WTC11 (cell line): ENCODE measurements at regions not wholly inside any gene's neighbourhood (a gene's known extent, or its start where the extent isn't known, plus 50 kb on each side); places are given as distances from the start of the nearest gene placed in this dataset.

Experiments used
- ATAC-seq: fragments of 200-7000 bp; cut with Tn5 transposase; 2 replicates; pipeline ENCODE4 v1.10.0; 2021; ENCODE audit warnings: mild to moderate bottlenecking, moderate library complexity
- CTCF ChIA-PET: fragments of 300-600 bp; sonication (Branson Sonifier 250); formaldehyde crosslinking; loops from one replicate; lab custom pipeline; 2021; ENCODE audit warnings: antibody characterized with exemption; lab: Charles Lee
- POLR2A ChIA-PET: fragments of 350-600 bp; sonication (Branson Sonifier 250); formaldehyde crosslinking; loops from one replicate; lab custom pipeline; 2021; ENCODE audit warnings: antibody characterized with exemption; lab: Charles Lee
- DNase-seq: peaks from one replicate; pipeline ENCODE4 v3.0.0; 2021; ENCODE audit warnings: low spot score
- H3K27ac Mint-ChIP-seq: 2 replicates; pipeline ENCODE4 v1.8.0; 2021; ENCODE audit warnings: mixed read lengths
- H3K27me3 Mint-ChIP-seq: 2 replicates; pipeline ENCODE4 v1.8.0; 2021; ENCODE audit warnings: low read depth, mild to moderate bottlenecking, moderate library complexity, mixed read lengths
- H3K36me3 Mint-ChIP-seq: 2 replicates; pipeline ENCODE4 v1.8.0; 2021; ENCODE audit warnings: mixed read lengths
- H3K4me1 Mint-ChIP-seq: 2 replicates; pipeline ENCODE4 v1.8.0; 2022; ENCODE audit warnings: mixed read lengths
- H3K4me3 Mint-ChIP-seq: 2 replicates; pipeline ENCODE4 v1.8.0; 2021; ENCODE audit warnings: mild to moderate bottlenecking, moderate library complexity, mixed read lengths
- H3K9me3 Mint-ChIP-seq: 2 replicates; pipeline ENCODE4 v1.8.0; 2021; ENCODE audit warnings: mixed read lengths
- E2F5 ChIP-seq: sonication (generic); formaldehyde crosslinking; IDR thresholded peaks from 2 replicates; pipeline ENCODE4 v1.8.1; 2022; ENCODE audit warnings: mild to moderate bottlenecking, moderate library complexity, missing genetic modification reagents
- GRHL2 ChIP-seq: fragments of 250-450 bp; sonication (Bioruptor Pico); IDR thresholded peaks from 2 replicates; pipeline ENCODE4 v1.8.0; 2022; ENCODE audit warnings: mild to moderate bottlenecking, moderate library complexity; ENCODE audit not compliant: insufficient replicate concordance, severe bottlenecking
- HMGA2 ChIP-seq: fragments of 250-450 bp; sonication (Bioruptor Pico); IDR thresholded peaks from 2 replicates; pipeline ENCODE4 v1.4.0; 2021; ENCODE audit warnings: mild to moderate bottlenecking, moderate library complexity
- JAZF1 ChIP-seq: fragments of 250-450 bp; sonication (Bioruptor Pico); IDR thresholded peaks from 2 replicates; pipeline ENCODE4 v1.9.0; 2021; ENCODE audit warnings: moderate library complexity, mild to moderate bottlenecking, inconsistent platforms
- NFATC4 ChIP-seq: fragments of 250-450 bp; sonication (Bioruptor Pico); IDR thresholded peaks from 2 replicates; pipeline ENCODE4 v1.9.0; 2021; ENCODE audit warnings: mild to moderate bottlenecking
- NFE2L1 ChIP-seq: sonication (generic); formaldehyde crosslinking; IDR thresholded peaks from 2 replicates; pipeline ENCODE4 v1.8.1; 2023; ENCODE audit warnings: missing genetic modification reagents
- NFYB ChIP-seq: sonication (generic); formaldehyde crosslinking; conservative IDR thresholded peaks from 2 replicates; pipeline ENCODE4 v1.8.0; 2022; ENCODE audit warnings: low read depth, missing genetic modification reagents
- TEAD1 ChIP-seq: sonication (generic); formaldehyde crosslinking; IDR thresholded peaks from 2 replicates; pipeline ENCODE4 v1.8.0; 2022; ENCODE audit warnings: mild to moderate bottlenecking, missing genetic modification reagents
- ZNF317 ChIP-seq: sonication (generic); formaldehyde crosslinking; IDR thresholded peaks from 2 replicates; pipeline ENCODE4 v1.8.1; 2023; ENCODE audit warnings: low read depth, mild to moderate bottlenecking, moderate library complexity, missing genetic modification reagents, borderline replicate concordance
- TF ChIP-seq, protein P1 (sequence below): sonication (generic); formaldehyde crosslinking; IDR thresholded peaks from 2 replicates; pipeline ENCODE4 v1.8.0; 2022; ENCODE audit warnings: missing genetic modification reagents
- TF ChIP-seq, protein P2 (sequence below): sonication (generic); formaldehyde crosslinking; IDR thresholded peaks from 2 replicates; pipeline ENCODE4 v1.8.1; 2022; ENCODE audit warnings: low read depth, mild to moderate bottlenecking, moderate library complexity, missing genetic modification reagents, borderline replicate concordance

- TF ChIP-seq, protein P1, sequence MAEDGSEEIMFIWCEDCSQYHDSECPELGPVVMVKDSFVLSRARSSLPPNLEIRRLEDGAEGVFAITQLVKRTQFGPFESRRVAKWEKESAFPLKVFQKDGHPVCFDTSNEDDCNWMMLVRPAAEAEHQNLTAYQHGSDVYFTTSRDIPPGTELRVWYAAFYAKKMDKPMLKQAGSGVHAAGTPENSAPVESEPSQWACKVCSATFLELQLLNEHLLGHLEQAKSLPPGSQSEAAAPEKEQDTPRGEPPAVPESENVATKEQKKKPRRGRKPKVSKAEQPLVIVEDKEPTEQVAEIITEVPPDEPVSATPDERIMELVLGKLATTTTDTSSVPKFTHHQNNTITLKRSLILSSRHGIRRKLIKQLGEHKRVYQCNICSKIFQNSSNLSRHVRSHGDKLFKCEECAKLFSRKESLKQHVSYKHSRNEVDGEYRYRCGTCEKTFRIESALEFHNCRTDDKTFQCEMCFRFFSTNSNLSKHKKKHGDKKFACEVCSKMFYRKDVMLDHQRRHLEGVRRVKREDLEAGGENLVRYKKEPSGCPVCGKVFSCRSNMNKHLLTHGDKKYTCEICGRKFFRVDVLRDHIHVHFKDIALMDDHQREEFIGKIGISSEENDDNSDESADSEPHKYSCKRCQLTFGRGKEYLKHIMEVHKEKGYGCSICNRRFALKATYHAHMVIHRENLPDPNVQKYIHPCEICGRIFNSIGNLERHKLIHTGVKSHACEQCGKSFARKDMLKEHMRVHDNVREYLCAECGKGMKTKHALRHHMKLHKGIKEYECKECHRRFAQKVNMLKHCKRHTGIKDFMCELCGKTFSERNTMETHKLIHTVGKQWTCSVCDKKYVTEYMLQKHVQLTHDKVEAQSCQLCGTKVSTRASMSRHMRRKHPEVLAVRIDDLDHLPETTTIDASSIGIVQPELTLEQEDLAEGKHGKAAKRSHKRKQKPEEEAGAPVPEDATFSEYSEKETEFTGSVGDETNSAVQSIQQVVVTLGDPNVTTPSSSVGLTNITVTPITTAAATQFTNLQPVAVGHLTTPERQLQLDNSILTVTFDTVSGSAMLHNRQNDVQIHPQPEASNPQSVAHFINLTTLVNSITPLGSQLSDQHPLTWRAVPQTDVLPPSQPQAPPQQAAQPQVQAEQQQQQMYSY: no peak
- TF ChIP-seq NFYB (CRISPR knock-in tag) (no peak), JAZF1 (CRISPR knock-in tag) (no peak), TEAD1 (CRISPR knock-in tag) (no peak)
Observed at GRCh38 chr22:44409211-44409973, 88.6 kb downstream of the RTL6 start (continued).

DNA sequence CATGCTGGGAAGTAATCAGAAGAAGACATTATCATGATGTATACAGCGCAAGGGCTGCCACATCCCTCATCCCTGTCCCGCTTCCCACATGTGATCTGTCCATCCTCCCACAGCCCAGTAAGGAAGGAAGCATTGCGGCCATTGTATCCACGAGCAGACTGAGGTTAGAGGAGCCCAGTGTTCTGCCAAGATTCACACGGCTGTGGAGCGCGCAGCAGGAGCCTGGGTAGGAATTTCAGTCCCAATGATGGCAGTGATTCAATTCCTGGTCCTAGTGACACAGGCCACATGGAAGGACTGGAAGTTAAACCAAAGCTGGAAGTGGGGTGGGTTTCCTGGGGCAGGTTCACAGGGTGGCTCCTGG lies 89.2 kb downstream of the RTL6 start:
- Mint-ChIP-seq H3K27ac (no peak overlapping the region), H3K27me3 (no peaks in the 10 kb centered on the region), H3K9me3 (no peaks in the 10 kb centered on the region), H3K4me1 (peaks cover 17% of the 10 kb centered on the region), H3K36me3 (no peaks in the 10 kb centered on the region), H3K4me3 (no peak overlapping the region)
- POLR2A ChIA-PET: no interaction called here
- ATAC-seq (no peak), DNase-seq (no peak)
- CTCF ChIA-PET: no interaction called here
- no peak for TF ChIP-seq HMGA2 (CRISPR knock-in tag)
- no peak for TF ChIP-seq NFE2L1
- no peak for TF ChIP-seq JAZF1 (CRISPR knock-in tag)

GRCh38 chr22:44407987-44408828 lies 89.8 kb downstream of the RTL6 start:
- no peak overlapping the region for H3K27ac Mint-ChIP-seq
- H3K36me3 Mint-ChIP-seq: no peaks in the 10 kb centered on the region
- H3K9me3 Mint-ChIP-seq: no peaks in the 10 kb centered on the region
- POLR2A ChIA-PET: no interaction called here
- no peak for TF ChIP-seq NFATC4
- TF ChIP-seq GRHL2 (CRISPR knock-in tag): no peak
- TF ChIP-seq, protein P2, sequence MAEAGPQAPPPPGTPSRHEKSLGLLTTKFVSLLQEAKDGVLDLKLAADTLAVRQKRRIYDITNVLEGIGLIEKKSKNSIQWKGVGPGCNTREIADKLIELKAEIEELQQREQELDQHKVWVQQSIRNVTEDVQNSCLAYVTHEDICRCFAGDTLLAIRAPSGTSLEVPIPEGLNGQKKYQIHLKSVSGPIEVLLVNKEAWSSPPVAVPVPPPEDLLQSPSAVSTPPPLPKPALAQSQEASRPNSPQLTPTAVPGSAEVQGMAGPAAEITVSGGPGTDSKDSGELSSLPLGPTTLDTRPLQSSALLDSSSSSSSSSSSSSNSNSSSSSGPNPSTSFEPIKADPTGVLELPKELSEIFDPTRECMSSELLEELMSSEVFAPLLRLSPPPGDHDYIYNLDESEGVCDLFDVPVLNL (CRISPR knock-in tag): no peak
- TF ChIP-seq, all 79 proteins: peak for 0
- H3K27me3 Mint-ChIP-seq: no peaks in the 10 kb centered on the region
- ATAC-seq (no peak), DNase-seq (no peak)
- CTCF ChIA-PET: interaction anchor here (0.7 kb wide), 1 partner anchor 77 kb away, joined by 3 read pairs; no protein-coding TSS in a partner anchor
- H3K4me3 Mint-ChIP-seq: no peak overlapping the region
- H3K4me1 Mint-ChIP-seq: peaks cover 20% of the 10 kb centered on the region

- DNase-seq (no peak), ATAC-seq (no peak)
- ChIA-PET POLR2A (no interaction called here), CTCF (interaction anchor here (0.7 to 1.0 kb wide), 3 partner anchors 37 to 76 kb away, joined by 3 to 4 read pairs (median 4); no protein-coding TSS in a partner anchor)
- TF ChIP-seq ZNF317 (CRISPR knock-in tag) (peak; percentile 92), E2F5 (CRISPR knock-in tag) (no peak)
- H3K4me1 Mint-ChIP-seq: peaks cover 20% of the 10 kb centered on the region
- H3K27ac Mint-ChIP-seq: peak overlapping the region; percentile 79; the same call in 1 of the 2 replicates
- H3K9me3 Mint-ChIP-seq: no peaks in the 10 kb centered on the region
- H3K4me3 Mint-ChIP-seq: no peak overlapping the region
- no peaks in the 10 kb centered on the region for H3K27me3 Mint-ChIP-seq
- H3K36me3 Mint-ChIP-seq: no peaks in the 10 kb centered on the region
Observed at GRCh38 chr22:44407171-44407986, 90.7 kb downstream of the RTL6 start.
